HEK293 (cell line): ENCODE measurements at regions not wholly inside any gene's neighbourhood (a gene's known extent, or its start where the extent isn't known, plus 50 kb on each side); places are given as distances from the start of the nearest gene placed in this dataset.

Experiments
- CTCF ChIA-PET: fragments of 350-600 bp; formaldehyde crosslinking; extraction: SDS; loops from one replicate; lab custom pipeline; 2021; ENCODE audit warnings: antibody characterized with exemption; lab: Yijun Ruan, JAX
- POLR2A ChIA-PET: fragments of 300-600 bp; formaldehyde crosslinking; extraction: SDS; loops from one replicate; lab custom pipeline; 2020; ENCODE audit warnings: antibody characterized with exemption, inconsistent platforms; lab: Yijun Ruan, JAX
- H3K27ac ChIP-seq: fragments of 200-500 bp; sonication (Bioruptor generic); 2 replicates; pipeline ENCODE4 v1.5.1; 2014; ENCODE audit warnings: low read depth, low read length, control low read depth, inconsistent platforms; ENCODE audit errors: extremely low read depth
- H3K36me3 ChIP-seq, 2 experiments: fragments of 200-500 bp in 1 of 2; sonication (Bioruptor generic) in 1 of 2; 1 replicate in 1 of 2; 2 replicates in 1 of 2; pipeline ENCODE4 v1.5.1; 2014 to 2017; ENCODE audit warnings: inconsistent platforms in 2 of 2, low read length in 2 of 2; ENCODE audit not compliant: control insufficient read depth in 2 of 2, insufficient read depth in 1 of 2
- H3K4me1 ChIP-seq: fragments of 200-500 bp; sonication (Bioruptor generic); 2 replicates; pipeline ENCODE4 v1.5.1; 2014; ENCODE audit warnings: mild to moderate bottlenecking, low read length, inconsistent platforms; ENCODE audit not compliant: control insufficient read depth, insufficient read depth
- H3K4me3 ChIP-seq: 2 replicates; pipeline ENCODE4 v1.5.1; 2011; ENCODE audit warnings: low read depth, mild to moderate bottlenecking, control low read depth, low read length, moderate library complexity
- H3K9me3 ChIP-seq: fragments of 200-500 bp; sonication (Bioruptor generic); 2 replicates; pipeline ENCODE4 v1.5.1; 2014; ENCODE audit warnings: low read depth, low read length, inconsistent platforms; ENCODE audit not compliant: control insufficient read depth, insufficient read depth
- GLIS2 ChIP-seq: fragments of 450-650 bp; formaldehyde crosslinking; IDR thresholded peaks from 2 replicates; pipeline ENCODE4 v1.5.1; 2016; ENCODE audit warnings: missing biosample characterization, missing genetic modification characterization
- IKZF3 ChIP-seq: fragments of 450-650 bp; IDR thresholded peaks from 2 replicates; pipeline ENCODE4 v1.5.0; 2018; ENCODE audit warnings: missing biosample characterization, mild to moderate bottlenecking, missing genetic modification characterization, moderate library complexity
- KLF1 ChIP-seq: fragments of 450-650 bp; formaldehyde crosslinking; IDR thresholded peaks from 2 replicates; pipeline ENCODE4 v1.5.1; 2016; ENCODE audit warnings: missing biosample characterization, missing genetic modification characterization
- KLF8 ChIP-seq: fragments of 450-650 bp; formaldehyde crosslinking; IDR thresholded peaks from 2 replicates; pipeline ENCODE4 v1.5.1; 2016; ENCODE audit warnings: missing biosample characterization, missing genetic modification characterization
- KLF9 ChIP-seq: fragments of 450-650 bp; formaldehyde crosslinking; IDR thresholded peaks from 2 replicates; pipeline ENCODE4 v1.5.1; 2016; ENCODE audit warnings: missing biosample characterization, missing genetic modification characterization, low read depth
- RBAK ChIP-seq: fragments of 450-650 bp; formaldehyde crosslinking; IDR thresholded peaks from 2 replicates; pipeline ENCODE4 v1.5.1; 2016; ENCODE audit warnings: missing biosample characterization, missing genetic modification characterization
- SCRT1 ChIP-seq: fragments of 450-650 bp; formaldehyde crosslinking; IDR thresholded peaks from 2 replicates; pipeline ENCODE4 v1.5.1; 2016; ENCODE audit warnings: missing biosample characterization, missing genetic modification characterization, borderline replicate concordance
- SCRT2 ChIP-seq: fragments of 450-650 bp; formaldehyde crosslinking; IDR thresholded peaks from 2 replicates; pipeline ENCODE4 v1.5.1; 2016; ENCODE audit warnings: missing biosample characterization, missing genetic modification characterization
- ZBTB1 ChIP-seq: fragments of 450-650 bp; formaldehyde crosslinking; IDR thresholded peaks from 2 replicates; pipeline ENCODE4 v1.5.1; 2016; ENCODE audit warnings: missing biosample characterization, missing genetic modification characterization
- ZBTB48 ChIP-seq: fragments of 450-650 bp; formaldehyde crosslinking; IDR thresholded peaks from 2 replicates; pipeline ENCODE4 v1.5.1; 2016; ENCODE audit warnings: missing biosample characterization, missing genetic modification characterization
- ZNF138 ChIP-seq: fragments of 450-650 bp; formaldehyde crosslinking; IDR thresholded peaks from 2 replicates; pipeline ENCODE4 v1.5.1; 2016; ENCODE audit warnings: missing biosample characterization, missing genetic modification characterization, borderline replicate concordance
- ZNF175 ChIP-seq: fragments of 450-650 bp; formaldehyde crosslinking; IDR thresholded peaks from 2 replicates; pipeline ENCODE4 v1.5.1; 2016; ENCODE audit warnings: missing biosample characterization, missing genetic modification characterization
- ZNF266 ChIP-seq: fragments of 450-650 bp; formaldehyde crosslinking; IDR thresholded peaks from 2 replicates; pipeline ENCODE4 v1.5.1; 2016; ENCODE audit warnings: missing biosample characterization, missing genetic modification characterization, low read depth
- ZNF335 ChIP-seq: fragments of 450-650 bp; formaldehyde crosslinking; conservative IDR thresholded peaks from 2 replicates; pipeline ENCODE4 v1.5.1; 2016; ENCODE audit warnings: missing biosample characterization, missing genetic modification characterization
- ZNF549 ChIP-seq: fragments of 450-650 bp; IDR thresholded peaks from 2 replicates; pipeline ENCODE4 v1.5.1; 2018; ENCODE audit warnings: missing biosample characterization, missing genetic modification characterization, mild to moderate bottlenecking, inconsistent platforms, moderate library complexity
- ZNF558 ChIP-seq: fragments of 450-650 bp; formaldehyde crosslinking; IDR thresholded peaks from 2 replicates; pipeline ENCODE4 v1.5.1; 2016; ENCODE audit warnings: missing biosample characterization, missing genetic modification characterization
- ZNF571 ChIP-seq: fragments of 450-650 bp; formaldehyde crosslinking; IDR thresholded peaks from 2 replicates; pipeline ENCODE4 v1.5.0; 2017; ENCODE audit warnings: missing biosample characterization, missing genetic modification characterization
- ZNF621 ChIP-seq: fragments of 450-650 bp; formaldehyde crosslinking; IDR thresholded peaks from 2 replicates; pipeline ENCODE4 v1.5.1; 2017; ENCODE audit warnings: missing biosample characterization, missing genetic modification characterization
- ZNF664 ChIP-seq: fragments of 450-650 bp; formaldehyde crosslinking; IDR thresholded peaks from 2 replicates; pipeline ENCODE4 v1.5.1; 2016; ENCODE audit warnings: missing biosample characterization, missing genetic modification characterization
- ZNF701 ChIP-seq: fragments of 450-650 bp; formaldehyde crosslinking; IDR thresholded peaks from 2 replicates; pipeline ENCODE4 v1.5.1; 2016; ENCODE audit warnings: missing biosample characterization, missing genetic modification characterization
- ZNF747 ChIP-seq: fragments of 450-650 bp; formaldehyde crosslinking; IDR thresholded peaks from 2 replicates; pipeline ENCODE4 v1.5.1; 2016; ENCODE audit warnings: missing biosample characterization, missing genetic modification characterization
- ZNF843 ChIP-seq: fragments of 450-650 bp; formaldehyde crosslinking; IDR thresholded peaks from 2 replicates; pipeline ENCODE4 v1.5.1; 2016; ENCODE audit warnings: missing biosample characterization, missing genetic modification characterization
- ZSCAN23 ChIP-seq: fragments of 450-650 bp; formaldehyde crosslinking; IDR thresholded peaks from 2 replicates; pipeline ENCODE4 v1.5.1; 2016; ENCODE audit warnings: missing biosample characterization, missing genetic modification characterization
- ZSCAN30 ChIP-seq: fragments of 450-650 bp; IDR thresholded peaks from 2 replicates; pipeline ENCODE4 v1.5.1; 2018; ENCODE audit warnings: missing biosample characterization, mild to moderate bottlenecking, missing genetic modification characterization, moderate library complexity
- ZXDB ChIP-seq: fragments of 450-650 bp; formaldehyde crosslinking; IDR thresholded peaks from 2 replicates; pipeline ENCODE4 v1.5.1; 2016; ENCODE audit warnings: missing biosample characterization, missing genetic modification characterization
- TF ChIP-seq, protein P1 (sequence below): fragments of 450-650 bp; formaldehyde crosslinking; IDR thresholded peaks from 2 replicates; pipeline ENCODE4 v1.5.1; 2017; ENCODE audit warnings: missing biosample characterization, mild to moderate bottlenecking, missing genetic modification characterization, moderate library complexity
- TF ChIP-seq, protein P2 (sequence below): fragments of 450-650 bp; formaldehyde crosslinking; IDR thresholded peaks from 2 replicates; pipeline ENCODE4 v1.5.1; 2016; ENCODE audit warnings: missing biosample characterization, missing genetic modification characterization
- TF ChIP-seq, protein P3 (sequence below): fragments of 450-650 bp; formaldehyde crosslinking; IDR thresholded peaks from 2 replicates; pipeline ENCODE4 v1.5.1; 2016; ENCODE audit warnings: missing biosample characterization, missing genetic modification characterization, borderline replicate concordance

DNA sequence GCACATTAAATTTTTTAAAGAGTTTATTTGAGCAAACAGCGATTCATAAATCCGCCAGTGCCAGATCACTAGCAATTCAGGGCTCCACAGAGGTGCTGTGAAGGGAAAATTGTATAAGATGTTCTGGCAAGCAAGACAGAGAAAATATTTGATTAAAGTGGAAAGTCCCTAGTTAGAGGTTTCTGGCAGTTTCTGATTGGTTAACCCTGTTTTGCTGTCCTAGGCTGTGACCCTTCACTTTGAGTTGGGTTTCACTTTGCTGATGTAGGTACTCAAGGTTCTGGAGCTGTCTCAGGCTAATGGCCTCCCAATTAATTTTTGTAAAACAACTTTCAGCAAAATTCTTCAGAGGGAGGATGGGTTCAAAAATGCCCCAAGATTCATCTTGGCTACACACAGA is 79.4 kb upstream of the NXPH1 start:
- CTCF ChIA-PET, result no interaction called here
- POLR2A ChIA-PET, result no interaction called here
- H3K27ac ChIP-seq, result no peak overlapping the region
- H3K4me3 ChIP-seq, result no peak overlapping the region
- no peaks in the 10 kb centered on the region for H3K4me1 ChIP-seq
- TF ChIP-seq, protein P1, sequence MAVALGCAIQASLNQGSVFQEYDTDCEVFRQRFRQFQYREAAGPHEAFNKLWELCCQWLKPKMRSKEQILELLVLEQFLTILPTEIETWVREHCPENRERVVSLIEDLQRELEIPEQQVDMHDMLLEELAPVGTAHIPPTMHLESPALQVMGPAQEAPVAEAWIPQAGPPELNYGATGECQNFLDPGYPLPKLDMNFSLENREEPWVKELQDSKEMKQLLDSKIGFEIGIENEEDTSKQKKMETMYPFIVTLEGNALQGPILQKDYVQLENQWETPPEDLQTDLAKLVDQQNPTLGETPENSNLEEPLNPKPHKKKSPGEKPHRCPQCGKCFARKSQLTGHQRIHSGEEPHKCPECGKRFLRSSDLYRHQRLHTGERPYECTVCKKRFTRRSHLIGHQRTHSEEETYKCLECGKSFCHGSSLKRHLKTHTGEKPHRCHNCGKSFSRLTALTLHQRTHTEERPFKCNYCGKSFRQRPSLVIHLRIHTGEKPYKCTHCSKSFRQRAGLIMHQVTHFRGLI, result no peak
- TF ChIP-seq ZSCAN30 (tag by site-specific recombination) (no peak), ZNF266 (tag by site-specific recombination) (no peak), ZXDB (no peak), ZNF571 (tag by site-specific recombination) (no peak), KLF1 (tag by site-specific recombination) (no peak), IKZF3 (tag by site-specific recombination) (no peak), KLF8 (tag by site-specific recombination) (no peak), ZNF549 (no peak), ZBTB48 (tag by site-specific recombination) (no peak), ZSCAN23 (tag by site-specific recombination) (no peak), ZNF843 (tag by site-specific recombination) (no peak), ZBTB1 (tag by site-specific recombination) (no peak), ZNF747 (no peak), RBAK (tag by site-specific recombination) (no peak), ZNF621 (tag by site-specific recombination) (no peak), ZNF335 (no peak)
- TF ChIP-seq, protein P2, sequence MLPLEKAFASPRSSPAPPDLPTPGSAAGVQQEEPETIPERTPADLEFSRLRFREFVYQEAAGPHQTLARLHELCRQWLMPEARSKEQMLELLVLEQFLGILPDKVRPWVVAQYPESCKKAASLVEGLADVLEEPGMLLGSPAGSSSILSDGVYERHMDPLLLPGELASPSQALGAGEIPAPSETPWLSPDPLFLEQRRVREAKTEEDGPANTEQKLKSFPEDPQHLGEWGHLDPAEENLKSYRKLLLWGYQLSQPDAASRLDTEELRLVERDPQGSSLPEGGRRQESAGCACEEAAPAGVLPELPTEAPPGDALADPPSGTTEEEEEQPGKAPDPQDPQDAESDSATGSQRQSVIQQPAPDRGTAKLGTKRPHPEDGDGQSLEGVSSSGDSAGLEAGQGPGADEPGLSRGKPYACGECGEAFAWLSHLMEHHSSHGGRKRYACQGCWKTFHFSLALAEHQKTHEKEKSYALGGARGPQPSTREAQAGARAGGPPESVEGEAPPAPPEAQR (tag by site-specific recombination), result no peak
- no peaks in the 10 kb centered on the region for H3K9me3 ChIP-seq
- no peaks in the 10 kb centered on the region for H3K36me3 ChIP-seq

DNA sequence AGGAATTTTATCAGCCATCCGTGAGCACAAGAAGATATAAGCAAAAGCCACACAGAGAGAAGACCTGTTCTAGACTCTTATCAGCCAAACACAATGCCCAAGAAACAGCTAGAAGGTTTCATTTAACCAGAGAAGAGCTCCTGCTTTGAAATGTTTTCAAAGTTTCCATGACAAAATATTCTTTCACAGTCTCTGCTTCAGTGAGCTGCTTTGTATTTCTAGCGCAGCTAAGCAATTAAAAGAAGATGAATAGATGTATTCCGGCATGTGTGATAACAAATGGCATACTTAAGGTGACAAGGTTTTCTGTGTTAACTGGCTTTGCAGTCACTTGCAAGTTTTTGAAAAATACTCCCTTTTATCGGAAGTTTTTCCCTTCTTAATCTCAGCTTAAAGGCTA is 78.9 kb upstream of the NXPH1 start:
- ChIA-PET POLR2A (no interaction called here), CTCF (interaction anchor here (1.0 kb wide), 1 partner anchor 12 kb away, joined by 3 read pairs; no protein-coding TSS in a partner anchor)
- Histone ChIP-seq H3K27ac (no peak overlapping the region), H3K36me3 (no peaks in the 10 kb centered on the region), H3K9me3 (no peaks in the 10 kb centered on the region), H3K4me3 (no peak overlapping the region), H3K4me1 (no peaks in the 10 kb centered on the region)
- no peak for TF ChIP-seq SCRT1 (tag by site-specific recombination)
- no peak for TF ChIP-seq ZNF701
- no peak for TF ChIP-seq ZNF138
- TF ChIP-seq GLIS2, result no peak
- TF ChIP-seq SCRT2 (tag by site-specific recombination), result no peak
- no peak for TF ChIP-seq KLF9 (tag by site-specific recombination)
- no peak for TF ChIP-seq ZNF175 (tag by site-specific recombination)
- TF ChIP-seq, protein P3, sequence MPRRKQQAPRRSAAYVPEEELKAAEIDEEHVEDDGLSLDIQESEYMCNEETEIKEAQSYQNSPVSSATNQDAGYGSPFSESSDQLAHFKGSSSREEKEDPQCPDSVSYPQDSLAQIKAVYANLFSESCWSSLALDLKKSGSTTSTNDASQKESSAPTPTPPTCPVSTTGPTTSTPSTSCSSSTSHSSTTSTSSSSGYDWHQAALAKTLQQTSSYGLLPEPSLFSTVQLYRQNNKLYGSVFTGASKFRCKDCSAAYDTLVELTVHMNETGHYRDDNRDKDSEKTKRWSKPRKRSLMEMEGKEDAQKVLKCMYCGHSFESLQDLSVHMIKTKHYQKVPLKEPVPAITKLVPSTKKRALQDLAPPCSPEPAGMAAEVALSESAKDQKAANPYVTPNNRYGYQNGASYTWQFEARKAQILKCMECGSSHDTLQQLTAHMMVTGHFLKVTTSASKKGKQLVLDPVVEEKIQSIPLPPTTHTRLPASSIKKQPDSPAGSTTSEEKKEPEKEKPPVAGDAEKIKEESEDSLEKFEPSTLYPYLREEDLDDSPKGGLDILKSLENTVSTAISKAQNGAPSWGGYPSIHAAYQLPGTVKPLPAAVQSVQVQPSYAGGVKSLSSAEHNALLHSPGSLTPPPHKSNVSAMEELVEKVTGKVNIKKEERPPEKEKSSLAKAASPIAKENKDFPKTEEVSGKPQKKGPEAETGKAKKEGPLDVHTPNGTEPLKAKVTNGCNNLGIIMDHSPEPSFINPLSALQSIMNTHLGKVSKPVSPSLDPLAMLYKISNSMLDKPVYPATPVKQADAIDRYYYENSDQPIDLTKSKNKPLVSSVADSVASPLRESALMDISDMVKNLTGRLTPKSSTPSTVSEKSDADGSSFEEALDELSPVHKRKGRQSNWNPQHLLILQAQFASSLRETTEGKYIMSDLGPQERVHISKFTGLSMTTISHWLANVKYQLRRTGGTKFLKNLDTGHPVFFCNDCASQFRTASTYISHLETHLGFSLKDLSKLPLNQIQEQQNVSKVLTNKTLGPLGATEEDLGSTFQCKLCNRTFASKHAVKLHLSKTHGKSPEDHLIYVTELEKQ, result no peak
- no peak for TF ChIP-seq ZNF558 (tag by site-specific recombination)
- TF ChIP-seq ZNF664 (tag by site-specific recombination), result no peak
